HepG2 (cell line): ENCODE measurements at regions not wholly inside any gene's neighbourhood (a gene's known extent, or its start where the extent isn't known, plus 50 kb on each side); places are given as distances from the start of the nearest gene placed in this dataset.

Source experiments
- CTCF ChIP-seq: sonication (generic); formaldehyde crosslinking; IDR thresholded peaks from 2 replicates; pipeline ENCODE4 v1.5.0; 2020; ENCODE audit warnings: mild to moderate bottlenecking, missing genetic modification reagents, moderate library complexity
- HES4 ChIP-seq: sonication (generic); formaldehyde crosslinking; IDR thresholded peaks from 2 replicates; pipeline ENCODE4 v1.9.0; 2021; ENCODE audit warnings: mild to moderate bottlenecking, missing genetic modification reagents, borderline replicate concordance
- MYC ChIP-seq: sonication (generic); formaldehyde crosslinking; IDR thresholded peaks from 2 replicates; pipeline ENCODE4 v1.9.0; 2021; ENCODE audit warnings: missing genetic modification reagents, borderline replicate concordance
- POLR2AphosphoS5 ChIP-seq: IDR thresholded peaks from 2 replicates; pipeline ENCODE4 v1.6.1; 2012; ENCODE audit warnings: low read depth, low read length
- ZBTB40 ChIP-seq, 2 experiments: fragments of 450-650 bp in 1 of 2; sonication (generic) in 1 of 2; formaldehyde crosslinking in 1 of 2; IDR thresholded peaks; 2 replicates each; pipeline versions ENCODE4 v1.6.1 to v1.8.0; 2016 to 2022; ENCODE audit warnings: antibody characterized with exemption in 1 of 2, mild to moderate bottlenecking in 1 of 2, missing genetic modification reagents in 1 of 2
- ZNF33A ChIP-seq: sonication (generic); formaldehyde crosslinking; IDR thresholded peaks from 2 replicates; pipeline ENCODE4 v1.5.1; 2020; ENCODE audit warnings: missing genetic modification reagents, mild to moderate bottlenecking, moderate library complexity, borderline replicate concordance

- no peak for TF ChIP-seq POLR2AphosphoS5
- TF ChIP-seq MYC (CRISPR knock-in tag), result no peak
- no peak for TF ChIP-seq ZNF33A (CRISPR knock-in tag)
- no peak for TF ChIP-seq HES4
- no peak for TF ChIP-seq ZBTB40 (IDR thresholded peaks at IDR 0.05)
- no peak for TF ChIP-seq ZBTB40 (CRISPR knock-in tag; IDR thresholded peaks at IDR 0.05)
- TF ChIP-seq CTCF (CRISPR knock-in tag), result no peak
These were observed 100.6 kb upstream of the TSC22D2 start for GRCh38 chr3:150307311-150308036.
